Neural crest cell (in vitro differentiated cells): ENCODE measurements at regions not wholly inside any gene's neighbourhood (a gene's known extent, or its start where the extent isn't known, plus 50 kb on each side); places are given as distances from the start of the nearest gene placed in this dataset.

Experiments used
- DNase-seq: peaks from one replicate; pipeline ENCODE4 v3.0.0; 2021; ENCODE audit warnings: low read depth, mixed read lengths, low spot score
- H3K27ac Mint-ChIP-seq: one replicate; pipeline ENCODE4 v1.8.0; 2021; ENCODE audit warnings: mild to moderate bottlenecking, mixed read lengths; ENCODE audit not compliant: unreplicated experiment
- H3K27me3 Mint-ChIP-seq: 2 replicates; pipeline ENCODE4 v1.8.0; 2021; ENCODE audit warnings: low read depth, mild to moderate bottlenecking, mixed read lengths
- H3K36me3 Mint-ChIP-seq: 2 replicates; pipeline ENCODE4 v1.8.0; 2021; ENCODE audit warnings: low read depth, mild to moderate bottlenecking, mixed read lengths
- H3K4me1 Mint-ChIP-seq: 2 replicates; pipeline ENCODE4 v1.8.0; 2021; ENCODE audit warnings: mixed read lengths
- H3K4me3 Mint-ChIP-seq: one replicate; pipeline ENCODE4 v1.8.0; 2021; ENCODE audit warnings: mild to moderate bottlenecking, mixed read lengths
- H3K9me3 Mint-ChIP-seq: 2 replicates; pipeline ENCODE4 v1.8.0; 2021; ENCODE audit warnings: mixed read lengths
- CTCF ChIP-seq: fragments of 200-600 bp; sonication (generic); conservative IDR thresholded peaks from 2 replicates; pipeline ENCODE4 v1.5.0; 2021; ENCODE audit warnings: antibody characterized with exemption, mild to moderate bottlenecking

GRCh38 chr15:56804279-56804678, 71.0 kb upstream of the ZNF280D start:
- TF ChIP-seq CTCF = no peak
- Mint-ChIP-seq H3K27ac (no peak overlapping the region), H3K4me3 (no peak overlapping the region), H3K9me3 (peaks cover 19% of the 10 kb centered on the region), H3K4me1 (peaks cover 8% of the 10 kb centered on the region), H3K27me3 (no peaks in the 10 kb centered on the region), H3K36me3 (peaks cover 11% of the 10 kb centered on the region)
- DNase-seq = no peak

GRCh38 chr15:56802161-56802560, 68.9 kb upstream of the ZNF280D start:
- no peaks in the 10 kb centered on the region for H3K27me3 Mint-ChIP-seq
- no peak for TF ChIP-seq CTCF
- no peak overlapping the region for H3K27ac Mint-ChIP-seq
- H3K4me1 Mint-ChIP-seq = peaks cover 8% of the 10 kb centered on the region
- H3K36me3 Mint-ChIP-seq = no peaks in the 10 kb centered on the region
- no peak for DNase-seq
- no peak overlapping the region for H3K4me3 Mint-ChIP-seq
- H3K9me3 Mint-ChIP-seq = peaks cover 3% of the 10 kb centered on the region

GRCh38 chr15:56798639-56799038, 65.3 kb upstream of the ZNF280D start:
- H3K4me3 Mint-ChIP-seq = no peak overlapping the region
- H3K27ac Mint-ChIP-seq = no peak overlapping the region
- DNase-seq = no peak
- H3K4me1 Mint-ChIP-seq = no peaks in the 10 kb centered on the region
- peaks cover 4% of the 10 kb centered on the region for H3K9me3 Mint-ChIP-seq
- TF ChIP-seq CTCF = no peak
- H3K27me3 Mint-ChIP-seq = no peaks in the 10 kb centered on the region
- no peaks in the 10 kb centered on the region for H3K36me3 Mint-ChIP-seq

DNA sequence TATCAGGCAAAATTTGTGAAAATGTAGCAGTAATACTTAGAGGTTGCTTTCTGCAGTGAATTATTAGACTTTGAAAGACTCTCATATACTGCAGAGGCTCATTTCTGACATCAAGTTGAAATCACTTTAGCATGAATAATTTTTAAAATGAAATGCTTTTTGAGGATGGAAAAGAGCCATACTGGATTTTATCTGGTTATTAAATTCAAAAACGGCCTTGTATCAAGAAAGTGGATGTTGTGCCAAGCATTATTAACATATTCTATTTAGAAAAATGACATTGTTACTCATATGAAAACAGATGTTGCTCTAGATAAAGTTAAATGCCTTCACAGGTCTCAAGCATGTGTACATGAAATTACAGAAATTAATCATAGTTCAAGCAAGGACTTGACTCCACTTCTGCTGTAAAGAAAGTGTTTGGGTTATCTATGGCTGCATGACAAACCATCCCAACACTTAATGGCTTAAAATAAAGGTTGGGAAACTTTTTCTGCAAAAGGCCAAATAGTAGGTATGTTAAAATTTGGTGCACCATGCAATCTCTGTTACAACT, 64.5 kb upstream of the ZNF280D start:
- H3K9me3 Mint-ChIP-seq = peaks cover 10% of the 10 kb centered on the region
- H3K36me3 Mint-ChIP-seq = peaks cover 3% of the 10 kb centered on the region
- no peak overlapping the region for H3K27ac Mint-ChIP-seq
- no peak for DNase-seq
- H3K4me3 Mint-ChIP-seq = no peak overlapping the region
- no peaks in the 10 kb centered on the region for H3K27me3 Mint-ChIP-seq
- H3K4me1 Mint-ChIP-seq = no peaks in the 10 kb centered on the region
- no peak for TF ChIP-seq CTCF

GRCh38 chr15:56795502-56795901, 62.2 kb upstream of the ZNF280D start:
- peaks cover 19% of the 10 kb centered on the region for H3K9me3 Mint-ChIP-seq
- TF ChIP-seq CTCF = no peak
- H3K36me3 Mint-ChIP-seq = peaks cover 7% of the 10 kb centered on the region
- no peak overlapping the region for H3K27ac Mint-ChIP-seq
- H3K27me3 Mint-ChIP-seq = no peaks in the 10 kb centered on the region
- no peaks in the 10 kb centered on the region for H3K4me1 Mint-ChIP-seq
- DNase-seq = no peak
- H3K4me3 Mint-ChIP-seq = no peak overlapping the region
